ENCODE measurements at regions not wholly inside any gene's neighbourhood (a gene's known extent, or its start where the extent isn't known, plus 50 kb on each side); places are given as distances from the start of the nearest gene placed in this dataset.

GRCh38 chr13:106626473-106626872 lies 58.5 kb upstream of the ARGLU1 start:
- TF ChIP-seq, protein P1, sequence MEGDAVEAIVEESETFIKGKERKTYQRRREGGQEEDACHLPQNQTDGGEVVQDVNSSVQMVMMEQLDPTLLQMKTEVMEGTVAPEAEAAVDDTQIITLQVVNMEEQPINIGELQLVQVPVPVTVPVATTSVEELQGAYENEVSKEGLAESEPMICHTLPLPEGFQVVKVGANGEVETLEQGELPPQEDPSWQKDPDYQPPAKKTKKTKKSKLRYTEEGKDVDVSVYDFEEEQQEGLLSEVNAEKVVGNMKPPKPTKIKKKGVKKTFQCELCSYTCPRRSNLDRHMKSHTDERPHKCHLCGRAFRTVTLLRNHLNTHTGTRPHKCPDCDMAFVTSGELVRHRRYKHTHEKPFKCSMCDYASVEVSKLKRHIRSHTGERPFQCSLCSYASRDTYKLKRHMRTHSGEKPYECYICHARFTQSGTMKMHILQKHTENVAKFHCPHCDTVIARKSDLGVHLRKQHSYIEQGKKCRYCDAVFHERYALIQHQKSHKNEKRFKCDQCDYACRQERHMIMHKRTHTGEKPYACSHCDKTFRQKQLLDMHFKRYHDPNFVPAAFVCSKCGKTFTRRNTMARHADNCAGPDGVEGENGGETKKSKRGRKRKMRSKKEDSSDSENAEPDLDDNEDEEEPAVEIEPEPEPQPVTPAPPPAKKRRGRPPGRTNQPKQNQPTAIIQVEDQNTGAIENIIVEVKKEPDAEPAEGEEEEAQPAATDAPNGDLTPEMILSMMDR (conservative IDR thresholded peaks at IDR 0.05; ENCODE audit: low read depth, low read length), result no peak
- Histone ChIP-seq H4K20me1 (ENCODE audit: insufficient read depth) (no peaks in the 10 kb centered on the region), H3K27me3 (ENCODE audit: insufficient read depth, low read depth) (no peaks in the 10 kb centered on the region), H2AFZ (ENCODE audit: low read depth) (no peak overlapping the region), H3K4me1 (ENCODE audit: low read depth, poor library complexity, severe bottlenecking) (no peaks in the 10 kb centered on the region), H3K4me2 (no peak overlapping the region), H3K36me3 (ENCODE audit: insufficient read depth) (no peaks in the 10 kb centered on the region), H3K4me3 (IDR thresholded peaks at IDR 0.05; ENCODE audit: insufficient read depth, low read depth, low read length) (no peak overlapping the region), H3K79me2 (ENCODE audit: insufficient read depth, low read depth) (no peaks in the 10 kb centered on the region), H3K9ac (no peak overlapping the region), H3K27ac (no peak overlapping the region)

DNA sequence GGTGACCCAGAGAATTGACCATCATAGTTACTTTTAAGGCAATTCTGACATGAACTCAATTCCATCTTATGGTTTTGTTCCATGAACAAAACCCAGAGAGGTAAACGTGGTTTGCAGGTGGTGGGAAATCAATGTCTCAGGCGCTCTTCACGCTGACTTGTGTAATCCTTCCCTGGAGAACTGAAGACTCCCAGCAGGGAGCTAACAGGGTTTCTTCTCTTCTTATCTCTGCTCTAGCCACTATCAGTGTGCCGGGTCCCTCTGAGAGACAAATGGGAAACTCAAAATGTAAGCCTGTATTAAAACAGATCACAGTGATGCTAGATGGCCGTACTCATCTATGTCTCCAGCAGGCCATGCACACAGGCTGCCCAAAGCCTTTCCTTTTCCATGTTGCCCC lies 57.6 kb upstream of the ARGLU1 start:
- no peak overlapping the region for H2AFZ ChIP-seq (ENCODE audit: low read depth)
- no peak overlapping the region for H3K4me2 ChIP-seq
- TF ChIP-seq, protein P1 (conservative IDR thresholded peaks at IDR 0.05; ENCODE audit: low read depth, low read length), result no peak
- no peak overlapping the region for H3K4me3 ChIP-seq (IDR thresholded peaks at IDR 0.05; ENCODE audit: insufficient read depth, low read depth, low read length)
- H4K20me1 ChIP-seq (ENCODE audit: insufficient read depth), result no peaks in the 10 kb centered on the region
- no peaks in the 10 kb centered on the region for H3K79me2 ChIP-seq (ENCODE audit: insufficient read depth, low read depth)
- no peak overlapping the region for H3K27ac ChIP-seq
- no peaks in the 10 kb centered on the region for H3K4me1 ChIP-seq (ENCODE audit: low read depth, poor library complexity, severe bottlenecking)
- H3K27me3 ChIP-seq (ENCODE audit: insufficient read depth, low read depth), result no peaks in the 10 kb centered on the region
- no peaks in the 10 kb centered on the region for H3K36me3 ChIP-seq (ENCODE audit: insufficient read depth)
- no peak overlapping the region for H3K9ac ChIP-seq

DNA sequence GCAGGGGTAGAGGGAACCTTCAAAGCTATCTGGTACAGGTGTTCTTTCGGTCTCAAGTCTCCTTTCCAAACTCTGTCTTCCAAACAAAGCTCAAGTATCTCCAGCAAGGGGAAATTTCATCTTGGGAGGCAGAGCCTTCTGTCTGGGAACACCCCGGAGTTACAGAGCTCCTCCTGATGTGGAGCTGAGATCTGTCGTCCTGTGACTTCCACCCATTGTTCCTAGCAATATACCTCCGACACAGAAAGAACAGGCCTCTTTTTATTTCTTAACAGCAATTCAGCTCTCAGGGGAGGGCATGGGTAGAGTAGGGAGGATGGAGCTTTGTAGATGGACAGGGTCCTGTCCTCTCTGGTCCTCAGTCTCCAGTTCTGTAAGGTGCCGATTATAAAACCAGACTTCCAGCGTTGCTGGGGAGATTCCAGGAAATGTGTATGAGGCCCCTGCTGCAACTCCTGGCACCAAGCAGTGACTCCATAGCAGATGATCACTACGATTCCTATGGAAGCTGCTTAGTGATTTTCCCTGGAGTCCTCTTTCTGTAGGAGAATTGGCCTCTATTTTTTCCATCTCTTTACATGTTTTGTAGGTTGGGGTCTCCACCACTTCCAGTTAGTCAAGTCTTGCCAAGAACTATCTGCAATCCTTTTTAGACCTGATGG lies 56.0 kb upstream of the ARGLU1 start:
- Histone ChIP-seq H3K4me2 (no peak overlapping the region), H4K20me1 (ENCODE audit: insufficient read depth) (no peaks in the 10 kb centered on the region), H3K27ac (no peak overlapping the region), H3K4me1 (ENCODE audit: low read depth, poor library complexity, severe bottlenecking) (no peaks in the 10 kb centered on the region), H2AFZ (ENCODE audit: low read depth) (no peak overlapping the region), H3K79me2 (ENCODE audit: insufficient read depth, low read depth) (no peaks in the 10 kb centered on the region), H3K9ac (no peak overlapping the region), H3K27me3 (ENCODE audit: insufficient read depth, low read depth) (no peaks in the 10 kb centered on the region), H3K36me3 (ENCODE audit: insufficient read depth) (no peaks in the 10 kb centered on the region), H3K4me3 (IDR thresholded peaks at IDR 0.05; ENCODE audit: insufficient read depth, low read depth, low read length) (no peak overlapping the region)
- TF ChIP-seq, protein P1 (conservative IDR thresholded peaks at IDR 0.05; ENCODE audit: low read depth, low read length), result no peak

- TF ChIP-seq, protein P1 (conservative IDR thresholded peaks at IDR 0.05; ENCODE audit: low read depth, low read length), result no peak
- Histone ChIP-seq H3K4me1 (ENCODE audit: low read depth, poor library complexity, severe bottlenecking) (no peaks in the 10 kb centered on the region), H3K27ac (no peak overlapping the region), H3K9ac (no peak overlapping the region), H3K4me3 (IDR thresholded peaks at IDR 0.05; ENCODE audit: insufficient read depth, low read depth, low read length) (no peak overlapping the region), H2AFZ (ENCODE audit: low read depth) (no peak overlapping the region), H4K20me1 (ENCODE audit: insufficient read depth) (no peaks in the 10 kb centered on the region), H3K36me3 (ENCODE audit: insufficient read depth) (no peaks in the 10 kb centered on the region), H3K27me3 (ENCODE audit: insufficient read depth, low read depth) (no peaks in the 10 kb centered on the region), H3K79me2 (ENCODE audit: insufficient read depth, low read depth) (no peaks in the 10 kb centered on the region), H3K4me2 (no peak overlapping the region)
These were observed 53.9 kb upstream of the ARGLU1 start for GRCh38 chr13:106621833-106622232.

Measured in KMS-11 (cell line).